IMR-90 (cell line): ENCODE measurements at regions not wholly inside any gene's neighbourhood (a gene's known extent, or its start where the extent isn't known, plus 50 kb on each side); places are given as distances from the start of the nearest gene placed in this dataset.
"Not testable (repeated sequence)": the region's sequence is repeated elsewhere in the genome, so short reads cannot be mapped to it uniquely, and the experiment has no call there.

Experiments
- ATAC-seq: fragments of 200-7000 bp; cut with Tn5 transposase; 2 replicates; pipeline ENCODE4 v1.9.1; 2020; ENCODE audit warnings: low read depth, mild to moderate bottlenecking, moderate library complexity
- BruUV-seq: library from RNA; stranded (reverse); fragments of 400-500 nt; replicated peaks from 2 replicates; lab custom pipeline; 2021; lab: Mats Ljungman, UMichigan
- CTCF ChIA-PET: fragments of 300-600 bp; formaldehyde crosslinking; extraction: SDS; loops from one replicate; lab custom pipeline; 2021; ENCODE audit warnings: antibody characterized with exemption; lab: Yijun Ruan, JAX
- POLR2A ChIA-PET: fragments of 300-600 bp; sonication (Branson Sonifier 250); formaldehyde crosslinking; loops from one replicate; lab custom pipeline; 2022; ENCODE audit warnings: antibody characterized with exemption; ENCODE audit not compliant: unreplicated experiment; lab: Charles Lee
- DNase-seq: peaks from one replicate; pipeline ENCODE4 v3.0.0; 2013
- H2AFZ ChIP-seq: replicated peaks from 2 replicates; pipeline ENCODE3; 2013; ENCODE audit warnings: low read length, mild to moderate bottlenecking; ENCODE audit not compliant: poor library complexity
- H2AK5ac ChIP-seq: 2 replicates; pipeline ENCODE4 v1.6.1; 2013; ENCODE audit warnings: low read depth, low read length, inconsistent platforms
- H2AK9ac ChIP-seq: replicated peaks from 2 replicates; pipeline ENCODE3; 2013; ENCODE audit warnings: mild to moderate bottlenecking, low read depth, low read length, moderate library complexity; ENCODE audit not compliant: poor library complexity
- H2BK120ac ChIP-seq: 2 replicates; pipeline ENCODE4 v1.6.1; 2013; ENCODE audit warnings: low read depth, low read length, inconsistent platforms
- H2BK15ac ChIP-seq: 3 replicates; pipeline ENCODE4 v1.6.1; 2013; ENCODE audit warnings: low read depth, low read length, inconsistent platforms
- H2BK20ac ChIP-seq: 2 replicates; pipeline ENCODE4 v1.6.1; 2013; ENCODE audit warnings: low read depth, mild to moderate bottlenecking, inconsistent platforms, low read length, moderate library complexity
- H2BK5ac ChIP-seq: 2 replicates; pipeline ENCODE4 v1.6.1; 2013; ENCODE audit warnings: mild to moderate bottlenecking, low read depth, low read length, inconsistent platforms; ENCODE audit not compliant: poor library complexity, severe bottlenecking
- H3K14ac ChIP-seq: replicated peaks from 2 replicates; pipeline ENCODE4 v1.6.1; 2013; ENCODE audit warnings: low read depth, low read length, inconsistent platforms
- H3K18ac ChIP-seq: 2 replicates; pipeline ENCODE4 v1.6.1; 2013; ENCODE audit warnings: low read depth, low read length, control low read depth
- H3K23ac ChIP-seq: 2 replicates; pipeline ENCODE4 v1.6.1; 2013; ENCODE audit warnings: low read depth, low read length, inconsistent platforms
- H3K27ac ChIP-seq: 2 replicates; pipeline ENCODE4 v1.5.1; 2013; ENCODE audit warnings: mild to moderate bottlenecking, control low read depth, low read length; ENCODE audit not compliant: insufficient read depth
- H3K27me3 ChIP-seq: 2 replicates; pipeline ENCODE4 v1.6.1; 2013; ENCODE audit warnings: low read length; ENCODE audit not compliant: control insufficient read depth, insufficient read depth
- H3K36me3 ChIP-seq: 2 replicates; pipeline ENCODE4 v1.6.1; 2013; ENCODE audit warnings: low read length, mixed read lengths; ENCODE audit not compliant: control insufficient read depth, insufficient read depth
- H3K4ac ChIP-seq: 2 replicates; pipeline ENCODE4 v1.6.1; 2013; ENCODE audit warnings: low read depth, low read length, inconsistent platforms
- H3K4me1 ChIP-seq: 2 replicates; pipeline ENCODE4 v1.6.1; 2013; ENCODE audit warnings: low read length, mixed read lengths; ENCODE audit not compliant: control insufficient read depth, insufficient read depth
- H3K4me2 ChIP-seq: 2 replicates; pipeline ENCODE4 v1.6.1; 2013; ENCODE audit warnings: low read depth, mild to moderate bottlenecking, control low read depth, low read length, moderate library complexity
- H3K4me3 ChIP-seq: 2 replicates; pipeline ENCODE4 v1.5.1; 2013; ENCODE audit warnings: low read depth, mild to moderate bottlenecking, control low read depth, low read length, moderate library complexity; ENCODE audit not compliant: insufficient read depth
- H3K56ac ChIP-seq: 2 replicates; pipeline ENCODE4 v1.6.1; 2013; ENCODE audit warnings: low read length, inconsistent platforms; ENCODE audit not compliant: insufficient read depth; ENCODE audit errors: extremely low read depth
- H3K79me1 ChIP-seq, 2 experiments: 2 replicates each; pipeline ENCODE4 v1.6.1; 2013; ENCODE audit warnings: low read length in 2 of 2, inconsistent platforms in 1 of 2, low read depth in 1 of 2
- H3K9ac ChIP-seq: 2 replicates; pipeline ENCODE4 v1.6.1; 2013; ENCODE audit warnings: low read depth, low read length, control low read depth
- H3K9me1 ChIP-seq: 2 replicates; pipeline ENCODE4 v1.6.1; 2013; ENCODE audit warnings: low read length, inconsistent platforms; ENCODE audit not compliant: insufficient read depth
- H3K9me3 ChIP-seq: 2 replicates; pipeline ENCODE4 v1.6.1; 2013; ENCODE audit warnings: low read length; ENCODE audit not compliant: control insufficient read depth, insufficient read depth
- H4K20me1 ChIP-seq: 2 replicates; pipeline ENCODE4 v1.6.1; 2013; ENCODE audit warnings: low read length, inconsistent platforms; ENCODE audit not compliant: insufficient read depth
- H4K5ac ChIP-seq: 2 replicates; pipeline ENCODE4 v1.6.1; 2013; ENCODE audit warnings: mild to moderate bottlenecking, low read depth, low read length, control low read depth
- H4K8ac ChIP-seq, 2 experiments: 2 replicates each; pipeline ENCODE4 v1.6.1; 2013; ENCODE audit warnings: low read depth in 2 of 2, low read length in 2 of 2, control low read depth in 1 of 2, inconsistent platforms in 1 of 2
- H4K91ac ChIP-seq: 2 replicates; pipeline ENCODE4 v1.6.1; 2013; ENCODE audit warnings: low read depth, low read length, inconsistent platforms; ENCODE audit not compliant: insufficient read depth
- WGBS, 2 experiments: methylation state at CpG; one replicate each; pipeline versions ENCODE4 v1.1.5 to v1.1.7; 2013; ENCODE audit warnings: missing lambda C conversion rate in 2 of 2; ENCODE audit not compliant: insufficient read length in 1 of 2; ENCODE audit errors: extremely low coverage in 2 of 2; 5-methylcytosine and 5-hydroxymethylcytosine counted together
- dilution Hi-C: fragments of 300-500 bp; cut with HindIII; formaldehyde crosslinking; loops from one replicate; pipeline ENCODE4 v1.14.3; 2018; ENCODE audit warnings: low sequenced_read_pairs; ENCODE audit not compliant: unreplicated experiment
- in situ Hi-C: fragments of 300-500 bp; cut with MboI; formaldehyde crosslinking; loops from 3 replicates; pipeline ENCODE4 v1.14.3; 2019; ENCODE audit warnings: low sequenced_read_pairs, inconsistent platforms, mixed read lengths
- intact Hi-C: fragments of 100-400 bp; cut with micrococcal nuclease; formaldehyde crosslinking; loops from 2 replicates; pipeline ENCODE4 v1.10.0; 2022

GRCh38 chr6:58038213-58038612 lies 720.8 kb downstream of the PRIM2 start:
- DNase-seq, H3K14ac ChIP-seq, H4K8ac ChIP-seq, BruUV-seq, H2AK5ac ChIP-seq, intact Hi-C loops, H3K4me2 ChIP-seq, H2AK9ac ChIP-seq, H3K4me1 ChIP-seq, H3K79me1 ChIP-seq, H2BK5ac ChIP-seq, in situ Hi-C loops, POLR2A ChIA-PET, H3K23ac ChIP-seq, H4K20me1 ChIP-seq, H3K4me3 ChIP-seq, H3K18ac ChIP-seq, H3K56ac ChIP-seq, H3K27ac ChIP-seq, dilution Hi-C loops, H2AFZ ChIP-seq, ATAC-seq, H2BK120ac ChIP-seq, H3K9me1 ChIP-seq, H4K5ac ChIP-seq, H3K9me3 ChIP-seq, H3K36me3 ChIP-seq, H3K9ac ChIP-seq, H4K91ac ChIP-seq, H3K27me3 ChIP-seq, H3K4ac ChIP-seq, H2BK20ac ChIP-seq, H2BK15ac ChIP-seq: not testable (repeated sequence)
- WGBS, 2 experiments = no CpG with 5 or more reads among the region's 11 CpGs
- CTCF ChIA-PET = interaction anchor here (0.6 kb wide), 1 partner anchor 26 kb away, joined by 3 read pairs; no protein-coding TSS in a partner anchor

DNA sequence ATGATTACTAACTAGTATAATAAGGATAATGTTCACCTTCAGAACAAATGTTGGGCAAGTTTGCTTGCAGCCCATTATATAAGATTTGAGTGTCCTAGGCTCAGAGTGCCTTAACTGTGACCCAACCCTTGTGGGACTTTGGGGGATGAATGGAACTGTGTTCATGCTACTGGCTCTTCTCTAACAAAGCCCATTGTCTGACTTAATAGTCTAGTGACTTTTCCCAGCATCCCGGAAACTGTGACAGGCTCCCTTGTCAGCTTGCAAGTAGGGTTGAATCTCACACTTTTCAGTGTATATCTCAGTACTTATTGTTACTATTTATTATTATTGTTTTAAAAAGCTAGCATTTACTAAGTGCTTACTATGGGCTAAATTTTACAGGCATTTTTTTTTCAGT lies 729.2 kb downstream of the PRIM2 start:
- dilution Hi-C loops = not testable (repeated sequence)

More for the DNA sequence above, 729.2 kb downstream of the PRIM2 start:
- H3K4me1 ChIP-seq, H2AK5ac ChIP-seq, H2AK9ac ChIP-seq, H3K4me2 ChIP-seq, H3K9me3 ChIP-seq, BruUV-seq, H3K14ac ChIP-seq, H3K27me3 ChIP-seq, H2AFZ ChIP-seq, CTCF ChIA-PET, H3K27ac ChIP-seq, H4K91ac ChIP-seq, H3K56ac ChIP-seq, H3K9me1 ChIP-seq, H3K18ac ChIP-seq, H2BK5ac ChIP-seq, H3K79me1 ChIP-seq, H4K20me1 ChIP-seq, H3K9ac ChIP-seq, intact Hi-C loops, H2BK120ac ChIP-seq, in situ Hi-C loops, ATAC-seq, H3K4me3 ChIP-seq, DNase-seq, H4K8ac ChIP-seq, H4K5ac ChIP-seq, H3K4ac ChIP-seq, H3K36me3 ChIP-seq, H2BK15ac ChIP-seq, H3K23ac ChIP-seq, POLR2A ChIA-PET, H2BK20ac ChIP-seq: not testable (repeated sequence)
- WGBS, 2 experiments = no CpG with 5 or more reads among the region's 1 CpG
